ENCODE measurements at regions not wholly inside any gene's neighbourhood (a gene's known extent, or its start where the extent isn't known, plus 50 kb on each side); places are given as distances from the start of the nearest gene placed in this dataset.
"Not testable (repeated sequence)": the region's sequence is repeated elsewhere in the genome, so short reads cannot be mapped to it uniquely, and the experiment has no call there.

- POLR2A ChIA-PET; in situ Hi-C loops (cut with HindIII; ENCODE audit: low pct_unique_long_range_greater_than_20kb, low sequenced_read_pairs); H3K4me1 ChIP-seq (ENCODE audit: control insufficient read depth, insufficient read depth, low read length); H3K4me3 ChIP-seq (ENCODE audit: low read depth in 2 of 2, low read length in 2 of 2); H3K27me3 ChIP-seq (ENCODE audit: control insufficient read depth, insufficient read depth, low read length); CTCF ChIA-PET; BruUV-seq (replicated peaks); H3K27ac ChIP-seq (ENCODE audit: low read length); ATAC-seq; DNase-seq (ENCODE audit: low read depth, low spot score); intact Hi-C loops (cut with micrococcal nuclease; ENCODE audit: unreplicated experiment); H3K9me3 ChIP-seq (ENCODE audit: control insufficient read depth, insufficient read depth, low read depth, low read length); H3K36me3 ChIP-seq (ENCODE audit: control insufficient read depth, insufficient read depth, low read length): not testable (repeated sequence)
Observed at GRCh38 chr4:49320725-49321410, 334.8 kb downstream of the CWH43 start.

DNA sequence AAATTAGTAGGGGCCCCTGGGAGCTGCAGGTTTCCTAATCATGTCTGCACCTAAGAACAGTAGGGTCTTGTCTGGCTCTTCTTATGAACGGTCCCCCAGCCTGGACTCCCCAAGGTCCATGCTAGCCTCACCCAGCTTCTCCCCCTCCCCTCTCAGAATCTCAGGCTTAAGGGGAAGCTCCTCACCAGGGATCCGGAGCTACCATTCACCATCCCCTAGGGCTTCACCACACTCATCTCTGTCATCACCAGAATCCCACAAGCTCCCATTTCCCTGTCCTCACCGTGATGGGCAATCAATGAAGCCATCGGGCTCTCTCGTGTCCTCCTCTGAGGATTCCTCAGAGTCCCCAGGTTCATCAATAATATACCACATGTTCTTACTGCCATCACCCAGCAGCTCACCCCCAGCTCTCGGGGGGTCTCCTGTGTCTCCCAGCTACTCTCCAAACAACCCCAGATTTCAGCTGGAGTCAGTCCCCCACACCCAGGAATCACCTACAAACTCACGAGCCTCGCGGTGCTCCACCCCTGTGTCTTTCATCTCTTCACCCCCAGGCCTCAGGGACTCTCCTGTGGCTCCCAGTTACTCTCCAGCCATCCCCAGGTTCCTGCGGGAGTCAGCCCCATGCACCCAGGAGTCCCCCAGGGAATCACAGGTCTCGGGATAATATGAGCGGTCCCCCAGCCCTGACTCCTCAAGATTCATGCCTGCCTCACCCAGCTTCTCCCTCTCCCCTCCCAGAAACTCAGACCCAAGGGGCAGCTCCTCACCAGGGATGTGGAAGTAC, 335.6 kb downstream of the CWH43 start:
- BruUV-seq (replicated peaks); H3K4me3 ChIP-seq (ENCODE audit: low read depth in 2 of 2, low read length in 2 of 2); POLR2A ChIA-PET; H3K9me3 ChIP-seq (ENCODE audit: control insufficient read depth, insufficient read depth, low read depth, low read length); CTCF ChIA-PET; DNase-seq (ENCODE audit: low read depth, low spot score); H3K4me1 ChIP-seq (ENCODE audit: control insufficient read depth, insufficient read depth, low read length); H3K27ac ChIP-seq (ENCODE audit: low read length); in situ Hi-C loops (cut with HindIII; ENCODE audit: low pct_unique_long_range_greater_than_20kb, low sequenced_read_pairs); H3K36me3 ChIP-seq (ENCODE audit: control insufficient read depth, insufficient read depth, low read length); H3K27me3 ChIP-seq (ENCODE audit: control insufficient read depth, insufficient read depth, low read length); ATAC-seq; intact Hi-C loops (cut with micrococcal nuclease; ENCODE audit: unreplicated experiment): not testable (repeated sequence)

GRCh38 chr4:49322610-49323572, 336.8 kb downstream of the CWH43 start:
- in situ Hi-C loops (cut with HindIII; ENCODE audit: low pct_unique_long_range_greater_than_20kb, low sequenced_read_pairs); H3K27ac ChIP-seq (ENCODE audit: low read length); BruUV-seq (replicated peaks); POLR2A ChIA-PET; H3K4me3 ChIP-seq (ENCODE audit: low read depth in 2 of 2, low read length in 2 of 2); CTCF ChIA-PET; H3K4me1 ChIP-seq (ENCODE audit: control insufficient read depth, insufficient read depth, low read length); DNase-seq (ENCODE audit: low read depth, low spot score); intact Hi-C loops (cut with micrococcal nuclease; ENCODE audit: unreplicated experiment); H3K9me3 ChIP-seq (ENCODE audit: control insufficient read depth, insufficient read depth, low read depth, low read length); H3K27me3 ChIP-seq (ENCODE audit: control insufficient read depth, insufficient read depth, low read length); H3K36me3 ChIP-seq (ENCODE audit: control insufficient read depth, insufficient read depth, low read length); ATAC-seq: not testable (repeated sequence)

DNA sequence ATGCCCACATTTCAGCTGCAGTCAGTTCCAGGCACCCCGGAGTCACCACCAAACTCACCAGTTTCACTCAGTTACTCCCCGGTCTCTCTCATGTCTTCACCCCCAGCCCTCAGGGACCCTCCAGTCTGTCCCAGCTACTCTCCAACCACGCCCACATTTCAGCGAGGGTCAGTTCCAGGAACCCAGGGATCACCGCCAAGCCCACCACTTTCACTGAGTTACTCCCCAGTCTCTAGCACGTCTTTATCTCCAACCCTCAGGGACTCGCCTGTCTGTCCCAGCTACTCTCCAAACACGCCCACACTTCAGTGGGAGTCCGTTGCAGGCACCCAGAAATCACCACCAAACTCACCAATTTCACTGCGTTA, 337.5 kb downstream of the CWH43 start:
- intact Hi-C loops (cut with micrococcal nuclease; ENCODE audit: unreplicated experiment); CTCF ChIA-PET; H3K27me3 ChIP-seq (ENCODE audit: control insufficient read depth, insufficient read depth, low read length); BruUV-seq (replicated peaks); H3K4me3 ChIP-seq (ENCODE audit: low read depth in 2 of 2, low read length in 2 of 2); DNase-seq (ENCODE audit: low read depth, low spot score); H3K4me1 ChIP-seq (ENCODE audit: control insufficient read depth, insufficient read depth, low read length); H3K9me3 ChIP-seq (ENCODE audit: control insufficient read depth, insufficient read depth, low read depth, low read length); in situ Hi-C loops (cut with HindIII; ENCODE audit: low pct_unique_long_range_greater_than_20kb, low sequenced_read_pairs); ATAC-seq; H3K27ac ChIP-seq (ENCODE audit: low read length); POLR2A ChIA-PET; H3K36me3 ChIP-seq (ENCODE audit: control insufficient read depth, insufficient read depth, low read length): not testable (repeated sequence)

All from Panc1 (cell line).